ENCODE measurements at regions not wholly inside any gene's neighbourhood (a gene's known extent, or its start where the extent isn't known, plus 50 kb on each side); places are given as distances from the start of the nearest gene placed in this dataset.

- no peak for TF ChIP-seq CTCF (IDR thresholded peaks at IDR 0.05 in 8 of 11, conservative IDR thresholded peaks at IDR 0.05 in 3 of 11)
- no peak for TF ChIP-seq POLR2A (IDR thresholded peaks at IDR 0.05)
Observed at GRCh38 chr4:184884883-184885282, 59.1 kb upstream of the ACSL1 start.
